GM12874 (cell line): ENCODE measurements at regions not wholly inside any gene's neighbourhood (a gene's known extent, or its start where the extent isn't known, plus 50 kb on each side); places are given as distances from the start of the nearest gene placed in this dataset.

Experiments used
- TF ChIP-seq, protein P1 (sequence below): IDR thresholded peaks from 2 replicates; pipeline ENCODE4 v1.5.1; 2011; ENCODE audit warnings: low read depth, mild to moderate bottlenecking, control low read depth, low read length, moderate library complexity; ENCODE audit not compliant: insufficient read depth

DNA sequence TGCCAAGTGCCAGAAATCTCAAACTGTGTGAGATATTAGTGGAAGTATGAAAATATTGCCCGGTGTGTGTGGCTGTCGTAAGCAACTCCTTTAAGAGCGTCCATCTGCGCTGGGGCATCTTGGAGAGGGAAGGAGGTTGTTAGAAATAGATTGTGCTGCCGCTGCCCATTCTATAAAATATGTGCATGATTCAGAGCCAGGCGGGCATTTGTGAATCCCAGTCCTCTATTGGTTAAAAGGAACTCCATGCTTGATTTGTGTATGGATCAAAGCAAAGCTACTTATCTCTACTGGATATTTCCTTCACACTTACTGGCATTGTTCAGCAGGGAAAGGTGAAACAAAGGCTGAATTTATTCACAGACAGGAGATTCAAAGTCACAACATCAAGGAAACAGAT, 89.6 kb upstream of the SNRK start:
- TF ChIP-seq, protein P1, sequence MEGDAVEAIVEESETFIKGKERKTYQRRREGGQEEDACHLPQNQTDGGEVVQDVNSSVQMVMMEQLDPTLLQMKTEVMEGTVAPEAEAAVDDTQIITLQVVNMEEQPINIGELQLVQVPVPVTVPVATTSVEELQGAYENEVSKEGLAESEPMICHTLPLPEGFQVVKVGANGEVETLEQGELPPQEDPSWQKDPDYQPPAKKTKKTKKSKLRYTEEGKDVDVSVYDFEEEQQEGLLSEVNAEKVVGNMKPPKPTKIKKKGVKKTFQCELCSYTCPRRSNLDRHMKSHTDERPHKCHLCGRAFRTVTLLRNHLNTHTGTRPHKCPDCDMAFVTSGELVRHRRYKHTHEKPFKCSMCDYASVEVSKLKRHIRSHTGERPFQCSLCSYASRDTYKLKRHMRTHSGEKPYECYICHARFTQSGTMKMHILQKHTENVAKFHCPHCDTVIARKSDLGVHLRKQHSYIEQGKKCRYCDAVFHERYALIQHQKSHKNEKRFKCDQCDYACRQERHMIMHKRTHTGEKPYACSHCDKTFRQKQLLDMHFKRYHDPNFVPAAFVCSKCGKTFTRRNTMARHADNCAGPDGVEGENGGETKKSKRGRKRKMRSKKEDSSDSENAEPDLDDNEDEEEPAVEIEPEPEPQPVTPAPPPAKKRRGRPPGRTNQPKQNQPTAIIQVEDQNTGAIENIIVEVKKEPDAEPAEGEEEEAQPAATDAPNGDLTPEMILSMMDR: no peak

DNA sequence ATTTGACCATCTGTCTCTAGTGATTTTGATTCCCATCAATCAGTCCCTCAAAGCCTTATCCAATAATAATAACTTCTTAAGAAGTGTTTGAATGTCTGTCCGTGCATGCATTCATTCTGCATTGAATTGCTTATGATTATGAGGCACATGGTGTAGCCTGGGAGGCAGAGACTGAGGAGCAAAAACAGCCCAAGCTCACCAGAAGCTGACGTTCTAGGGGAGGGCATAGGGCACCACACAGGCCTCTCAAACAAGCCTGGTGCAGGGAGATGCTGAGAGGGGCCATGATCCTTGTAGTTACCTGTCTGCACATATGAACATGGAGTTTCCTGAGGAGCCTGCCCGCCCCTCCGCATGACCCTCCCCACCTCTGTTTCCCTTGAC, 89.2 kb upstream of the POMGNT2 start:
- TF ChIP-seq, protein P1: no peak

DNA sequence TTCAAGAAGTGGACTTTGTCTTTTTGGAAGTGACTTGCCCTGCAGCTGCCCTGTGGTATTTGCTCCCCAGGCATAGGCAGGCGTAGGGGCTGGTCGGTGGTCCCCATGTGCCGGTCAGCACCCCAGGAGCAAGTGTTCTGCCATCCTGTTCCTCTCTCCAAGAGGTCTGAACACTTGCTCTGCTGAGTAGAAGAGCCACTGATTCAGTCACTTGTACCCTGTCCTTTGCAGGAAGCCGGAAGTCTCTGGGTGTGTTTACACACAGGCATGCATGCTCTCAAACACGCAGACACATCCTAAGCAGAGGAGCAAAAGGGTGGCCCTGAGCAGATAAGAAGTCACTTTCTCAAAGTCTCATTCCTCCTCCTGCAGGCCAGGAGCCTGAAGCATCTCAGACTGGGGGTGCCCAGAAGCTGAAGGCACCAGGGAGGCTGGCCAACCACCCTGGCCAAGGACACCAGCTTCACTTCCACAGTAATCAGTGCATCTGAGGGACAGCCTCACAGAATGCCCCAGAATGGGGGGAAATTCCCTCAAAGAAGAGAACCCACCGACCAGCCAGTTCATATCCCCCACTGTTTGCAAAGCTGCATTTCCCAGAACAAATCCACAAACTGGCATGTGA, 88.7 kb upstream of the POMGNT2 start:
- TF ChIP-seq, protein P1: no peak

DNA sequence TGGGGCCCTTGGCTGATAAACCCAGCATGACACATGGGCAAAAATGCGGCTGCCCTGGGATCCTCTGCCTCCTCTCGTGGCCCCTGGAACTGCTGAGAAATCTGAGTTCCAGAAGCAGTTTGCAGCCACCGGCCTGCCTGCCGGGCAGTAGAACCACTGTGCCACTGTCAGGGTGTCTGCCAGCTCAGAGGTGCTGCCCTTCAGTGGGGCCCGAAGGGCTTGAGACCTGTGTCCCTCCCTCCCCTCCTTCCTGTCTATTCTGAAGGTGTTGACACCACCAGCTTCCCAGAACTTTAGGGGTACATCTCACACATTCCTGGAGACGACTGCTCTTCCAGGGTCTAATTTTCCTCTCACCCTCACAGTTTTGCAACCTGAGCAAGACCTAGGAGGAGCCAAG, 88.2 kb upstream of the POMGNT2 start:
- TF ChIP-seq, protein P1: no peak

DNA sequence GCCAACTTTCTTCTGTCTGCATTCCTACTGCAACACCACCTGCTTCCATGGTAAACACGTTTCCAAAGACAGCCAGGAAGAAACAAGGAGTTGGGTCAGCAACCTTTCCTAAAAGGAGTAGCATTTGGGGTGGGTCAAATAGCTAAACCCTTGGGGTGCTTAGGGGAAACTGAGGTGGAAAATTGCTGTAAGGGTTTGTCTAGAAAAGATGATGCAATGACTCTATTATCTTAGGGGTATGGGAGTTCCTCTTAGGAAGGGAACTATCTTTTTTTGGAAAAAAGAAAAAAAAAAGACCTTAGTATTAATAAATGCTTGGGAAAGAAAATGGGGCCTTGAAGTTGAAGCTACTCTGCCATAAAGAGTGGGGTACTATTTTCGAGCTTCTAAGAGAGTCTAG, 86.1 kb upstream of the POMGNT2 start:
- TF ChIP-seq, protein P1: no peak

DNA sequence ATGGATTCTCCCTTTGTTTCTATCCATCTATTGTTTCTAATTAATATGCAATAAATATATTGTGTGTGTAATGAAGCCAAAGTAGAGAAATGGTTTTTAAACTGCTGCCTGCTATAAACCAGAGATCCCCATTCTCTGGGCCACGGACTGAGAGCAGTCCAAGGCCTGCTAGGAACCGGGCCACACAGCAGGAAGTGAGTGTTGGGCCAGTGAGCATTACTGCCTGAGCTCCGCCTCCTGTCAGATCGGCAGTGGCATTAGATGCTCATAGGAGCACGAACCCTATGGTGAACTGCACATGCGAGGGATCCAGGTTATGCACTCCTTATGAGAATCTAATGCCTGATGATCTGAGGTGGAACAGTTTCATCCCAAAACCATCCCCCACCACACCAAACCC, 85.2 kb upstream of the POMGNT2 start:
- TF ChIP-seq, protein P1: no peak

DNA sequence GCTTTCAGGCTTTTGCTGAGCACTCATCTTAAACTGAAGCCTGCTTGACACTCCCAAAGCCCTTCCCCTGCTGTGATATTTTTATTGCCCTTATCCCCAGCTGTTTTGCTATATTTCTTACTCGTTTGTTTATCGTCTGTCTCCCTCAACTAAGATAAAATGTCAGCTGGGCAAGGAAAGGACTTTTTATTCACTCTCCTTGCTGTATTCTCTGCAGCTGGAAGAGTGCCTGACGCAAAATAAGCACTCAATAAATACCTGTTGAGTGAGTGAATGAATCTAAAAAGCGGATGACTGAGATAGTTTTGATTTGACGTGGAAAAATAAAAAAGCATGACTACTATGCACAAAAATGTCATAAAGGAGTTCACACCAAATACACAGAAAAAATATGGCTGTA, 84.8 kb upstream of the POMGNT2 start:
- TF ChIP-seq, protein P1: no peak
